T47D (cell line): ENCODE measurements at regions not wholly inside any gene's neighbourhood (a gene's known extent, or its start where the extent isn't known, plus 50 kb on each side); places are given as distances from the start of the nearest gene placed in this dataset.
A peak's percentile ranks its signal among the peaks of the same experiment; 100 is the strongest.

Experiments
- DNase-seq, 2 experiments: peaks; one replicate each; pipeline versions ENCODE4 v3.0.0 to v3.0.0-alpha.2; 2011 to 2012; ENCODE audit warnings: low read depth in 1 of 2, low spot score in 1 of 2
- JUND ChIP-seq: IDR thresholded peaks from 2 replicates; pipeline ENCODE4 v1.6.1; 2012; ENCODE audit warnings: low read depth
- in situ Hi-C: cut with HindIII; loops from 2 replicates; pipeline ENCODE4 v1.10.0; 2016; ENCODE audit warnings: low sequenced_read_pairs, low pct_unique_long_range_greater_than_20kb

DNA sequence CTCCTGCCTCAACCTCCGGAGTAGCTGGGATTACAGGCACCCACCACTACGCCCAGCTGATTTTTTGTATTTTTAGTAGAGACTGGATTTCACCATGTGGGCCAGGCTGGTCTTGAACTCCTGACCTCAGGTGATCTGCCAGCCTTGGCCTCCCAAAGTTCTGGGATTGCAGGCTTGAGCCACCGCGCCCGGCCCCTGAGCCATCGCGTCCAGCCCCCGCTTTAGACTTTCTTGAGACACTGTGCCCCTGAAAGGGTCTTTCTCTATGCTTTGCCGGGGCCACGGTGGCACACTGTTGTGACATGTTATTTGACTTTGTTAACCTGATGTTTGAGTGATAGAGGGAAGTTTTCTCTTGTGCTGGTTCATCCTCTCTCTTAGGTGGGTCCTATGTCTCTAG is 186.4 kb downstream of the BTG1 start:
- DNase-seq, result no peak
- TF ChIP-seq JUND, result no peak
- in situ Hi-C loops, result no loop called here

DNA sequence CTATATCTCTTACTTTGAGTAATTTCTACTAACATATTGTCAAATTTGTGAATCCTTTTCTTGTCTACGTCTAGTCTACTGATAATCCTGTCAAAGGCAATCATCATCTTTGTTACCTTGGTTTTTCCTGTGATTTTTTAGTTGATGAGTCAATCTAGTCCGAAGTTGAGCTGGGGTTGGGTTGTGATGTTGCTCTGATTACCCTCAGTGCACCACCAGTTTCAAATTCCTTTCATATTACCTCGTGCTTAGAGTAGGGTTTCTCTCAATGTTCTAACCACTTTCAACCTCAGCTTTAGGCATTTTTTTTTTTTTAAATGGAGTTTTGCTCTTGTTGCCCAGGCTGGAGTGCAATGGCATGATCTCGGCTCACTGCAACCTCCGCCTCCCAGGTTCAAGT is 186.8 kb downstream of the BTG1 start:
- TF ChIP-seq JUND, result no peak
- in situ Hi-C loops, result no loop called here
- DNase-seq, result no peak

DNA sequence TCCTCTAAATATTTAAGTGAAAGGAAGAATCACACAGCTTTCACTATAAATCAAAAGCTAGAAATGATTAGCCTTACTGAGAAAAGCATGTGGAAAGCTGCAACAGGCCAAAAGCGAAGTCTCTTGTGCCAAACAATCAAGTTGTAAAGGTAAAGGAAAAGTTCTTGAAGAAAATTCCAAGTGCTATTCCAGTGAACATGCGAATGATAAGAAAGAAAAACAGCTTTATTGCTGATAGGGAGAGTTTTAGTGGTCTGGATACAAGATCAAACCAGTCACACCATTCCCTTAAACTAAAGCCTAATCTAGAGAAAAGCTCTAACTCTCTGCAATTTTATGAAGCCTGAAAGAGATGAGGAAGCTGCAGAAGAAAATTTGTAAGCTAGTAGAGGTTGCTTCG is 190.9 kb downstream of the BTG1 start:
- in situ Hi-C loops, result no loop called here
- no peak for TF ChIP-seq JUND
- no peak for DNase-seq

DNA sequence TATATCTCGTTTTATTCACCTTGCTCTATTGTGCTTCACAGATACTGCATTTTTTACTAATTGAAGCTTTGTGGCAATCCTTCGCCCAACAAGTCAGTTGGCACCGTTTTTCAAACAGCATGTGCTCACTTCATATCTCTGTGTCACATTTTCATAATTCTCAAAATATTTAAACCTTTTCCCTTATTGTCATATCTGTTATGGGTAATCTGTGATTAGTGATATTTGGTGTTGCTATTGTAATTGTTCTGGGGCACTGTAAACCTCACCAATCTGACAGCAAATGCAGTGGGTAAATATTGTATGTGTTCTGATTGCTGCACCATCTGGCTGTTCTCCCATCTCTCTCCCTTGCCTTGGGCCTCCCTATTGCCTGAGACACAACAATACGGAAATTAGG is 191.3 kb downstream of the BTG1 start:
- TF ChIP-seq JUND, result no peak
- in situ Hi-C loops, result no loop called here
- DNase-seq, result peak in 1 of 2 experiments; percentile 13

DNA sequence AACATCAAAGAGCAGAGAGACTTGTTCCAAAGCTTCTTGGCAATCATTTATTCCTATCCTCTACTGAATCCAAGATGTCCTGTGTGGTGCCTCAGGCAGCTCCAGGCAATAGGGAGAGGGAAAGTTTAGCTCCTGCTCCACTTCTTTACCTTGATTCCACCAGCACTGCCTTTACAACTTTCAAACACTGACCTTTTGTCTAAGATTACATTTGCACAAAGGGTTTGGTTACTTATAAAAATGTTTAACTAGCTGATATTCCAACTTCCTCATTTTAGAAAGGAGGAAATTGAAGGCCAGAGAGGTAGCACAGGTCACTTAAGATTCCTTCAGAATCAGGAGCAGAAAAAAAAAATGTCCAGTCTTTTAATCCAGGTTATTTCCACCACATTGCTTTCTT is 192.7 kb downstream of the BTG1 start:
- TF ChIP-seq JUND, result no peak
- DNase-seq, result peak in 1 of 2 experiments; percentile 25
- in situ Hi-C loops, result no loop called here

DNA sequence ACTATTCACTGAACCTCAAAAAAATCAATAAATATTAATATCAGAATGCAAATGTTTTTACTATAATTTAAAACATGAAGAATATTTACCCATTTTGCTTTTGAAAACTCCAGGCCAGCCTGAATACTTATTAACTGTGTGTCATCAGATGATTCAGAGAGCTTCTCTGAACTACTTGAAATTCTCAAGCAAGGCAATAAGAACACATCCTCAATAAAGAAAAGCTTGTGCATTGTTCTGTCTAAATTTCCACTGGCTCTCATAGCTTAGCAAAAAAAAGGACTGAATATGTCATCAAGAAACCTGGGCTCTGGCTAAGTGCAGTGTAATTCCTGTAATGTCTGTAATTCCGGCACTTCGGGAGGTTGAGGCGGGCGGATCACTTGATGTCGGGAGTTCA is 194.1 kb downstream of the BTG1 start:
- no peak for TF ChIP-seq JUND
- DNase-seq, result no peak
- in situ Hi-C loops, result no loop called here

DNA sequence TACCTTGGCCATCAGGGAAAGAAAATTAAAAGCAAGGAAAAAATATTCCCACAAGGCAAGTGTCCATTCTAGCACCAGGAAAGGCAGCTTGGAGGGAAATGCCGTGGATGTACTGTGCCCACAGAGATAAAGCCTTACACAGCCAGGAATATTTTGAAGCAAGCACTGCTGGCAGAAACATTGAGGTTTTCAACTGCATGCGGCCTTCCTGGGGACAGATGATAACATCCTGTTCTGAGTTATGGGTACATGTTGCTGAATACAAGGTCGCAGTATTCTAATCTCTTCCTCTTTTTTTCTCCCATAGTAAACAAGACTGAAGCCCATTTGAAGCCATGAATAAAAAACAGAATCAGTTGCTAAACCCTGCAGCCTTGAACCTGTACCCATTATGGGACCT is 197.1 kb downstream of the BTG1 start:
- TF ChIP-seq JUND, result no peak
- no peak for DNase-seq
- in situ Hi-C loops, result no loop called here

DNA sequence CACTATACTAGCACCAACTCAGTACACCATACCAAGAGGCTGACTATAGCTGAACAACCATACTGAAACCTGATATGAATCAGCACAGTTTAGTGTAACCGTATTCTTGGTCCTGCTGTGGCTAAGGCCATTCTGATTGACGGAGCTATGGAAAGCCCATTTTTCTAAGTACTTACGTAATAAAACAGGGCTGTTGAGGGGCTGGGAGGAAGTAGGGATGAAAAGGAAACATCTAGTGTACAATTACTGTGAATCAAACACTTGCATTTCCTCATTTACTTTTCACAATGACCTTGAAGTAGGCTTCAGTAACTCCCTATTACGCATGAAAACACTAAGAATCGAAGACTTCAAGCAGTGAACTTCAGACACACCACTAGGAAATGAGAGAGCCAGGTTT is 198.2 kb downstream of the BTG1 start:
- no peak for TF ChIP-seq JUND
- DNase-seq, result no peak
- in situ Hi-C loops, result no loop called here

DNA sequence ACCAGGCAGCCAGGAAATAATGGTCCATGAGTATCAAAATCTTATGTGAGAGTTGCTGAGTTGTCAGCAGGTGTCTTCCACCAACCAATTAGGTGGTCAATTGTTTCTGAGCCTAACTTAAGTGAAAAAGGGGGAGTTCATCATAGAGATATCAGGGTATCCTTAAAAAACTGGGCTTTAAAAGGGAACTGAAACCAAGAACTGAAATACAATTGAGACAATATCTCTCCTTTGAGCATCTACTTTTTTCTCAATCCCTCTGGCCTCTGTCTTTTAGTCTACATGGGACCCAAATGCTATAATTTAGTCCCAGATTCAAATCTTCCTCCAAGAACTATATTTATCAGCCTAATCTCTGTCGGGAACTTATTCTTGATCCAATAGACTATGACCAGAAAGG is 201.0 kb downstream of the BTG1 start:
- TF ChIP-seq JUND, result no peak
- in situ Hi-C loops, result no loop called here
- DNase-seq, result no peak

DNA sequence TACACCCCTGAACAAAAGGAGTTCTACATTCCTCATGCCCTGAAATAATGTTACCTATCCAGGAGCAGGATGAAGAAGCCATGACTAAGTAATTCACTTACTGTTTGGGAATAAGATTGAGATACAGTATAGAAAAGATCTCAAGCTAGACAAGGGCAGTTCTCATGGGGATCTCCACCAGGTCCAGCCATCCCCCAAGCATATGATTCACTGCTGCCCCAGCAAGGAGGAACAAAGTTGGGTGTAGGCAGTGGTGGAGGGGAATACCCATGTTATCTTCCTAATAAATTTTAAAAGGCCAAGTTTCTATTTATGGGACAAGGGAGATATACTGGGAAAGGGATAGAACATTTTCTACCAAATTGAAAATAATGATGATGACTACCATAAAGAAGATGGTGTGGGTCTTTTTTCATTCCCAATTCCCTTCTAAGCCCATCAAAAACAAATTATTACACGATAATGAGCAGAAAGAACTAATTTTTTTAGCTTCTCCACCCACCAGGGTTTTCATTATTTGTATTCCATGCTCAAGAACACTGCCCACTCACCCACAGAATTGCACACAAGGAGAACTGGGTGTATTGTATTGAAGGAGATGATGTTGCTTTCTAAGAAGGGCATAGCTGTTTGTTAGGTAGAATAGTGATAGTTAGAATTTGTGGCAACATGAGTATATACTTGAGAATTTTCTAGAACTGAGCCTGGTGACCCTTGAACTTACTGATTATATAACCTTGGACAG is 204.6 kb downstream of the BTG1 start:
- DNase-seq, result no peak
- in situ Hi-C loops, result no loop called here
- no peak for TF ChIP-seq JUND

DNA sequence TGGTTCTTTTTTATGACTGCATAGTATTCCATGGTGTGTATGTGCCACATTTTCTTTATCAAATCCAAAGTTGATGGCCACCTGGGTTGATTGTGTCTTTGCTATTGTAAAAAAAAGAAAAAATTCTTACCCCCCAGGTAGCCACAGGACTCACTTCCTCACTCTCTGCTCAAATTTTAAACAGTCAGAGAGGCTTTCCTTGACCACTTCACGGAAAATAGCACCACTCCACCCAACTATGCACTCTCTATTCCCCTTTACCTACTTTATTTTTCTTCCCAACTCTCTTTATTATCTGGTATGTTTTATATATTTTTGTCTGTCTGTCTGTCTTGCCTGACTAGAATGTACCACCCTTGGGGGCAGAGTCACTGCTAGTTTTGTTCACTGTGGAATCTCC is 205.3 kb downstream of the BTG1 start:
- no peak for TF ChIP-seq JUND
- no peak for DNase-seq
- in situ Hi-C loops, result no loop called here

DNA sequence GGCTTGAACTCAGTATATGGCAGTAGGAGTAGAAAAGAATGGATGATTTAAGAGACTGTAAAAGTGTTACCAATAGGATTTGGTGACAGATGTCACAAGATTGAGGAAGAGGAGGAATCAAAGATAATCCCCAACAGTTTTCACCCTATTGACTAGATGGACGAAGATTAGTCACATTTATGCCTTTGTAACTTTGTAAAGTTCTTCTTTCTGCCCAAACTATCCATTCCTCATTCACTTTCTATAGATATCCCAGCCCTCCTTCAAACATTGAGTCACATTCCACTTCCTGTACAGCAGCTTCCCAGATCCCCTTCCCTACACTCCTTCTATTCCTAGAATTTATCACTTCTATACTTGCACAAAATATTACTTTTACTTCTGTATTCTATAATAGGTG is 207.9 kb downstream of the BTG1 start:
- in situ Hi-C loops, result no loop called here
- no peak for DNase-seq
- no peak for TF ChIP-seq JUND

DNA sequence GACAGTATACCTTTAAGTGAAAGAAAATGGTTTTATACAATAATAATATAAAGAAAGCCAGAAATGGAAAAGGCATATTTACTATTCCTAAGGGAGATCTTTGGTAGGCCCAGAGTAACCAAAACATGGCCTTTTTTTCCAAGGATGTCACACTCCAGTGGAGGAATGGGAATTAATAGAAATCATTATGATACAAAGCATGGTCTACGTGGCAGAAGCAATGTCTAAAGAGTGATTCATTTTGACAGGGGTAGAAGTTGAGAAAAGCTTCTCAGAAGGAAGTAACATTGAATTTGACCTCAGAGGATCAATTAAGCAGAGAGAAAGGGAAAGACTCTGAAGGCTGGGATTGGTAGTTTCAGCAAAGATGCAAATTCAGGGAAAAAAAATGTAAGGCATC is 208.6 kb downstream of the BTG1 start:
- in situ Hi-C loops, result no loop called here
- DNase-seq, result no peak
- TF ChIP-seq JUND, result no peak

DNA sequence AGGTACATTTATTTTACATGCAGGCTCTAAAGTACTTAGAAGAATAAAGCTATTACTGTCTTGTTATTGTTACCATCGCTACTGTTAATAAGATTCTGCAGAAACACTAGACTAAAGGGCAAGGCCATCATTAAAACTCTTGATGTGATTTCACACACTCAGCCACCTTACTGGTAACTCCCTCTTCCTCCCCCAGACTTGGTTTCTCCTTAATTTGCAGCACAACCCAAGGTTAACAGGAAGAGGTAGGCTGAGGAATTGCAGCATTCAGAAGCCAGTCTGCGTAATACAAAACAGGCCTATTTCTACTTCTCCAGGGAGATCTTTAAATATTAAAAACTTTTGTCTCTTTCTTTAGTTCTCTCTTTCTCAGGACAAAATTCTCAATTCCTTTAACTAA is 210.3 kb downstream of the BTG1 start:
- no peak for DNase-seq
- TF ChIP-seq JUND, result no peak
- in situ Hi-C loops, result no loop called here

DNA sequence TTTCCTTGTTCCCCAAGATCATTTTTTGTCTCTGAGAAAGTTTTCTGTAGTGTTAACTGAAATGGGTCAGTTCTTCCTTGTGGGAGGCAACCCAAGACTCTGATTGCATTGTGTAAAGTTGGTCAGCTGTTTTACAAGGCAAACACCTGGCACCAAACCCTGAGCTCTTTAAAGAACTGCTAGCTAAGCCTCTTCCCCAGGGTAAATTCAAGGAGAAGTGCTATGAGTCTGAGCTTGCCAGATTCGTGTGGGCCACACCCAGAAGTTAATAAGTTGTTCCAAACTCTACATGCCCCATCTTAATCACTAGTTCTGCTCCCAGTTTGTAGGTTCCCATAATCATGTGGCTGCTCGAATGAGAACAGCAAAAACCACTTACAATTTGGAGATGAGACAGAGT is 214.5 kb downstream of the BTG1 start:
- in situ Hi-C loops, result no loop called here
- peak; percentile 52 to 87 for DNase-seq
- TF ChIP-seq JUND, result no peak
